Pancreas (tissue), 10 donors: ENCODE measurements at regions not wholly inside any gene's neighbourhood (a gene's known extent, or its start where the extent isn't known, plus 50 kb on each side); places are given as distances from the start of the nearest gene placed in this dataset.
A peak's percentile ranks its signal among the peaks of the same experiment; 100 is the strongest.

Experiments
- ATAC-seq, 4 donors: fragments of 200-7000 bp; cut with Tn5 transposase; one replicate each; pipeline versions ENCODE4 v1.8.0 to v1.9.1; 2020; ENCODE audit warnings: mild to moderate bottlenecking in 4 of 4, moderate library complexity in 4 of 4
- DNase-seq, 6 donors: peaks; one replicate each; pipeline ENCODE4 v3.0.0-alpha.2; 2020
- FAIRE-seq: peaks from 2 replicates; lab custom pipeline; 2012; peaks lifted over from hg19 to GRCh38; lab: Jason Lieb, UNC
- H3K27ac ChIP-seq, 4 donors: fragments of 200-600 bp; sonication (generic); 1 replicate in 3 of 4; 2 replicates in 1 of 4; pipeline versions ENCODE4 v1.5.0 to v1.8.0; 2020
- H3K27me3 ChIP-seq, 4 donors: fragments of 200-600 bp; one replicate each; pipeline ENCODE4 v1.8.0; 2021
- H3K36me3 ChIP-seq, 3 donors: fragments of 200-600 bp; sonication (generic) in 1 of 3; one replicate each; pipeline versions ENCODE4 v1.5.0 to v1.8.0; 2020 to 2021
- H3K4me1 ChIP-seq, 3 donors: fragments of 200-600 bp; one replicate each; pipeline ENCODE4 v1.8.0; 2021
- H3K4me3 ChIP-seq, 4 donors: fragments of 200-600 bp; sonication (generic) in 2 of 4; one replicate each; pipeline versions ENCODE4 v1.5.0 to v1.8.0; 2020 to 2021
- H3K9me3 ChIP-seq, 4 donors: fragments of 200-600 bp; one replicate each; pipeline ENCODE4 v1.8.0; 2021
- WGBS, 2 donors: extraction: QIAGEN DNeasy Blood & Tissue Kit; methylation state at CpG; one replicate each; pipeline ENCODE4 v1.1.7; 2013; 5-methylcytosine and 5-hydroxymethylcytosine counted together
- intact Hi-C, 3 donors: fragments of 100-400 bp; cut with DNase I; formaldehyde crosslinking; loops; one replicate each; pipeline versions ENCODE4 v1.11.1 to v1.14.2; 2022
- TF ChIP-seq, protein P1 (sequence below), 4 donors: fragments of 200-600 bp; sonication (generic) in 3 of 4; IDR thresholded peaks; one replicate each; pipeline versions ENCODE4 v1.5.0 to v1.8.0; 2021; ENCODE audit warnings: antibody characterized with exemption in 4 of 4
- donor health status: healthy with polysubstance abuse.
- donor health status: DM: no; HTN: no; CAD: no; lungs with moderate emphysema.
- donor health status: DM: no; HTN: no; CAD: no.
- donor health status: control.
- donor health status: control.
- donor health status: Bipolar disorder and iron deficiency.
- donor health status: DM: yes; HTN: yes; CAD: no.
- donor health status: DM: no; HTN: no; CAD: no.
- donor health status: DM: no; HTN: no; CAD: no.
- donor health status: DM: yes; HTN: yes; CAD: no.

DNA sequence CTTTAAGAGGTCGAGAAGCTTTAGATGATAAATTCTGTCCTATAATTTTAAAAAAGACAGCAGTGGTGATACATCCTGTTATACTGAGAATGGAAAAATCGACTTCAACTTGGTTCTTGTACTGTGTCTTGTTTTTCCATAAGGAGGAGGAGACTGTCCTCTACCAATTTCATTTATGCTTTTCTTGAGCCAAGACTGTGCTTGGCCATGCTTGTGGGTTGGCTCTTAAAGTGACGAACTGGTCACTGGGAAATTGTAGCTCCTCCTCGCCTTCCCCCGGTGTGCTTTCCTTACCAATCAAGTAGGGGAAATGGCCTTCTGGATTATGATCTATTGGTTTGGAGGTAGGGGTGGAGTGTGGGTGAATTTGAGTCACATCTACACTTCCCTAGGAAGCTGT lies 67.1 kb upstream of the HSPB3 start:
- Histone ChIP-seq H3K27ac (no peak overlapping the region), H3K36me3 (no peaks in the 10 kb centered on the region), H3K27me3 (no peaks in the 10 kb centered on the region), H3K4me1 (no peaks in the 10 kb centered on the region), H3K9me3 (no peaks in the 10 kb centered on the region), H3K4me3 (no peak overlapping the region)
- intact Hi-C loops = no loop called here
- 68 to 75% methylated on average over 5 of the region's 5 CpGs for WGBS, 2 donors
- DNase-seq (no peak), FAIRE-seq (no peak), ATAC-seq (peak in 1 of 4 donors; percentile 19)
- TF ChIP-seq, protein P1, sequence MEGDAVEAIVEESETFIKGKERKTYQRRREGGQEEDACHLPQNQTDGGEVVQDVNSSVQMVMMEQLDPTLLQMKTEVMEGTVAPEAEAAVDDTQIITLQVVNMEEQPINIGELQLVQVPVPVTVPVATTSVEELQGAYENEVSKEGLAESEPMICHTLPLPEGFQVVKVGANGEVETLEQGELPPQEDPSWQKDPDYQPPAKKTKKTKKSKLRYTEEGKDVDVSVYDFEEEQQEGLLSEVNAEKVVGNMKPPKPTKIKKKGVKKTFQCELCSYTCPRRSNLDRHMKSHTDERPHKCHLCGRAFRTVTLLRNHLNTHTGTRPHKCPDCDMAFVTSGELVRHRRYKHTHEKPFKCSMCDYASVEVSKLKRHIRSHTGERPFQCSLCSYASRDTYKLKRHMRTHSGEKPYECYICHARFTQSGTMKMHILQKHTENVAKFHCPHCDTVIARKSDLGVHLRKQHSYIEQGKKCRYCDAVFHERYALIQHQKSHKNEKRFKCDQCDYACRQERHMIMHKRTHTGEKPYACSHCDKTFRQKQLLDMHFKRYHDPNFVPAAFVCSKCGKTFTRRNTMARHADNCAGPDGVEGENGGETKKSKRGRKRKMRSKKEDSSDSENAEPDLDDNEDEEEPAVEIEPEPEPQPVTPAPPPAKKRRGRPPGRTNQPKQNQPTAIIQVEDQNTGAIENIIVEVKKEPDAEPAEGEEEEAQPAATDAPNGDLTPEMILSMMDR (IDR thresholded peaks at IDR 0.05) = no peak

DNA sequence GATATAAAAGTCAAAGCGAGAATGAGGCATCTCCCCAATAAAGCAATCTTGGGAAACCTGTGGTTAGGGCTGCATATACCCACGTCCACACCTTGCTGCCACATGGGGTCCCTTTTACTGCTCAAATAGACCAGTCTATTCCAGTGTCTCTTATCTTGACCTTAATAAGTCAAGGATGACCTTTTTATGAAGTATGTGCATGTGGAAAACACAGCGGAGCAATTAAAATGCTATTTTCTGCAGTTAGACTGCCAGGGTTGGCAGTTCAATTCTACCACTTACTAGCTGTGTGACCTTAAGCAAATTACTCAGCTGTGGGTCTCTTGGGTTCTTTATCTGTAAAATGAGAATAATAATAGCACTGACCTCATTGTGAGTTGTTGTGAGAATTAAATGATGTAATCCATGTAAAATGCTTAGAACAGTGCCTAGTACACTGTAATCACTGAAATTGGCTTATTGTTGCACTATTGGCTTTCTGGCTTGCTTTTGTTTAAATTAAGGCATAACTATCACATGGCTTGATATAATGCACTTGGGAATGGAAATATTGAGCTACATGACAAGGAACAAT lies 67.8 kb upstream of the HSPB3 start:
- TF ChIP-seq, protein P1 (IDR thresholded peaks at IDR 0.05) = no peak
- no peak overlapping the region for H3K27ac ChIP-seq
- no peaks in the 10 kb centered on the region for H3K4me1 ChIP-seq
- no peaks in the 10 kb centered on the region for H3K27me3 ChIP-seq
- no peak for FAIRE-seq
- intact Hi-C loops = no loop called here
- no peak for DNase-seq
- no peak overlapping the region for H3K4me3 ChIP-seq
- ATAC-seq = peak; percentile 27 to 59 (median 42)
- WGBS, 2 donors = 84 to 85% methylated on average over 3 of the region's 3 CpGs
- no peaks in the 10 kb centered on the region for H3K36me3 ChIP-seq
- no peaks in the 10 kb centered on the region for H3K9me3 ChIP-seq

DNA sequence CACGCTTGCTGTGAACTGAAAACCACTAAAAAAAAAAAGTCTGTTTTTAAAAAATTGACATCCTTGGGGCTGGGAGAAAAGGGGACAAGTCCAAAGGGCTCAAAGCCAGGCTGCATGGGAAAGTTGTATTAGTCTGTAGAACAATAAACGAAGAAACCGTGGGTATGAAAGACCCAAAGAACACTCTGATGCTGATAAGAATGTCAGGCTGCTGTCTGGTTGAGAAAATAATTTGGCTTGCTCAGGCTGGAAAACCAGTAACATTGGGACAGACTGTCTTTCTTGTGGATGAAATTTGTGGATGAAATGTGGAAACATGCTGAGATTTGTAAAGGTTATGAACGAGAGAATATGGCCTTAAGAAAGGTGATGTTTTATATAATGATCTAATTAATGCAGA lies 68.5 kb upstream of the HSPB3 start:
- Histone ChIP-seq H3K27ac (no peak overlapping the region), H3K9me3 (no peaks in the 10 kb centered on the region), H3K4me3 (no peak overlapping the region), H3K4me1 (no peaks in the 10 kb centered on the region), H3K36me3 (no peaks in the 10 kb centered on the region), H3K27me3 (no peaks in the 10 kb centered on the region)
- DNase-seq (no peak), FAIRE-seq (no peak), ATAC-seq (no peak)
- 53 to 65% methylated on average over 4 of the region's 4 CpGs for WGBS, 2 donors
- TF ChIP-seq, protein P1 (IDR thresholded peaks at IDR 0.05) = no peak
- intact Hi-C loops = no loop called here

DNA sequence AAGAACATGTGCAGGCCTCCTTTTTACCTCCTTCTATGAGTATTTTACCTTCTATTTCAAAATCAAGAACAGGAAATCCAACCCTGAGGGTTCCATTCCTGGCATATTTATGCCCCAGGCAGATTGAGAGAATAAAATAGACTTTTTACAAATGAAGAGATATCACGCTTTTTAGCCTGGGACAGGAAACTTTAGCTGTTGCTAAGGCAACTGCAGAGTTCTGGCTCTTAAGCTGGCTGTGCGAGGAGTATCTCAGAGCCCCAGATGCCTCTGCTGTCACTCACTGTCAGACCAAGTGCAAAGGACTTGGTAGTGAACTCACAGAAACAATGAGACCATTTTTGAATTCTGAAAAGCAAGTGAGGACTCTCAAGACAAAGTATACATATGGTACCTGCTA lies 69.5 kb upstream of the HSPB3 start:
- no peak for FAIRE-seq
- H3K9me3 ChIP-seq = no peaks in the 10 kb centered on the region
- ATAC-seq = no peak
- intact Hi-C loops = no loop called here
- H3K27me3 ChIP-seq = no peaks in the 10 kb centered on the region
- DNase-seq = no peak
- WGBS, 2 donors = 84 to 86% methylated on average over 2 of the region's 2 CpGs
- no peak overlapping the region for H3K27ac ChIP-seq
- H3K4me3 ChIP-seq = no peak overlapping the region
- TF ChIP-seq, protein P1 (IDR thresholded peaks at IDR 0.05) = no peak
- no peaks in the 10 kb centered on the region for H3K4me1 ChIP-seq
- no peaks in the 10 kb centered on the region for H3K36me3 ChIP-seq

DNA sequence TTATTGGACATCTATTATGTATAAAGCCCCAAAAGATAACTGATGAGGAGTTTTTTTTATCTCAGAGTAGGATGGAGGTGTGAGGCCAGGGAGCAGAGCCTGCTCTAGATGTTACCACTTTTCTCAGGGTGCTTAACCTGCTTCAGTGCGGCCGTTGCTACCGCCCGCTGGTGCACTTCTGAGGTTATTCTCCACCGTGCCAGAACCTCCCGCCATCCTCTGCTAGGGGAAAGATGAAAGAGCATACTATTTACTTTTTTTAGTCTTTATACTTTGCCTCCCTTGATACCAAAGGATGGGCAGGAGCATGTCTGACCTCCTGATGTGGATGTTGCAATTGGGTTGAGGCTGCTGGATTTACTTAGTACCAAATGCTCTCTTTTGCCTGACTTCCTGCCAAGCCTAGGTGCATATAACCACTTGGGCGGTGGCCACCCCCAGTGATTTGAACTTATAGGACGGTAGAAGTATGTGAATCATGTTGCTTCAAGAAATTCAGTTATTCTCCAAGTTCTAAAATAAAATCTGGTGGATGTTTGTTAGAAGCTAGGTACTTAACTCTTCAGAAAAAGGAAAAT lies 71.1 kb upstream of the HSPB3 start:
- intact Hi-C loops = no loop called here
- TF ChIP-seq, protein P1 (IDR thresholded peaks at IDR 0.05) = no peak
- no peak for FAIRE-seq
- no peaks in the 10 kb centered on the region for H3K27me3 ChIP-seq
- no peaks in the 10 kb centered on the region for H3K36me3 ChIP-seq
- DNase-seq = no peak
- WGBS, 2 donors = 84 to 86% methylated on average over 8 of the region's 8 CpGs
- H3K9me3 ChIP-seq = no peaks in the 10 kb centered on the region
- no peak for ATAC-seq
- H3K4me1 ChIP-seq = no peaks in the 10 kb centered on the region
- H3K4me3 ChIP-seq = no peak overlapping the region
- no peak overlapping the region for H3K27ac ChIP-seq
